ENCODE measurements at regions not wholly inside any gene's neighbourhood (a gene's known extent, or its start where the extent isn't known, plus 50 kb on each side); places are given as distances from the start of the nearest gene placed in this dataset.

GRCh38 chr1:48051466-48052126 is 54.4 kb upstream of the TRABD2B start (continued):
- TF ChIP-seq ZNF462 (CRISPR knock-in tag; IDR thresholded peaks at IDR 0.05) (no peak), ZNF331 (CRISPR knock-in tag; IDR thresholded peaks at IDR 0.05; ENCODE audit: low read depth) (no peak), CTCF (conservative IDR thresholded peaks at IDR 0.05; ENCODE audit: low read depth in 2 of 2) (no peak), JUNB (IDR thresholded peaks at IDR 0.05; ENCODE audit: unreplicated experiment) (no peak)

- no peaks in the 10 kb centered on the region for H3K79me2 ChIP-seq (replicated peaks; ENCODE audit: insufficient read depth)
- no peak for ATAC-seq
- H4K20me1 ChIP-seq (replicated peaks; ENCODE audit: insufficient read depth) = no peaks in the 10 kb centered on the region
- Mint-ChIP-seq H3K4me1 (0 out of 3 replicates have a peak, but pooled peaks cover 3% of the 10 kb centered on the region), H3K27me3 (ENCODE audit: insufficient read depth, low read depth, poor library complexity) (peaks cover 9% of the 10 kb centered on the region), H3K4me3 (no peak overlapping the region), H3K9me3 (no peaks in the 10 kb centered on the region), H3K36me3 (ENCODE audit: low read depth) (no peaks in the 10 kb centered on the region), H3K27ac (no peak overlapping the region)
- H2AFZ ChIP-seq = no peak overlapping the region
- no peaks in the 10 kb centered on the region for H3K36me3 ChIP-seq (ENCODE audit: insufficient read depth)
- no peaks in the 10 kb centered on the region for H3K9me2 ChIP-seq (ENCODE audit: insufficient read depth)
- no peak overlapping the region for H3K4me2 ChIP-seq
- no peaks in the 10 kb centered on the region for H3K27me3 ChIP-seq (ENCODE audit: insufficient read depth)
- no peaks in the 10 kb centered on the region for H3K4me1 ChIP-seq (ENCODE audit: insufficient read depth)
- no peaks in the 10 kb centered on the region for H3F3A ChIP-seq (replicated peaks; ENCODE audit: low read depth)
- no peak overlapping the region for H3K27ac ChIP-seq (ENCODE audit: low read depth)
- no peak overlapping the region for H3K4me3 ChIP-seq
- no peak for DNase-seq (ENCODE audit: low spot score)
- TF ChIP-seq EZH2phosphoT487 (IDR thresholded peaks at IDR 0.05; ENCODE audit: unreplicated experiment) (no peak), ETS1 (IDR thresholded peaks at IDR 0.05) (no peak), NANOG (IDR thresholded peaks at IDR 0.05; ENCODE audit: borderline replicate concordance) (no peak), EZH2 (IDR thresholded peaks at IDR 0.05; ENCODE audit: low read depth, unreplicated experiment) (no peak)
Observed at GRCh38 chr1:48049823-48050535, 52.8 kb upstream of the TRABD2B start.
